ENCODE measurements at regions not wholly inside any gene's neighbourhood (a gene's known extent, or its start where the extent isn't known, plus 50 kb on each side); places are given as distances from the start of the nearest gene placed in this dataset.

- Histone ChIP-seq H3K36me3 (replicated peaks; ENCODE audit: insufficient read depth, low read length) (no peaks in the 10 kb centered on the region), H3K9me2 (replicated peaks; ENCODE audit: insufficient read depth, low read length) (no peaks in the 10 kb centered on the region), H3K79me2 (ENCODE audit: low read length) (no peaks in the 10 kb centered on the region), H3K27ac (ENCODE audit: low read length) (no peak overlapping the region), H3K9ac (ENCODE audit: low read length) (no peak overlapping the region), H3K4me1 (ENCODE audit: low read length) (no peaks in the 10 kb centered on the region), H3K27me3 (replicated peaks; ENCODE audit: insufficient read depth, low read length) (no peaks in the 10 kb centered on the region), H3F3A (ENCODE audit: insufficient read depth, low read length) (no peaks in the 10 kb centered on the region), H3K9me3 (replicated peaks; ENCODE audit: insufficient read depth, low read length) (no peaks in the 10 kb centered on the region), H3K4me3 (ENCODE audit: low read length) (no peak overlapping the region), H2AFZ (ENCODE audit: low read length) (no peak overlapping the region), H3K4me2 (ENCODE audit: low read depth, low read length) (no peak overlapping the region), H4K20me1 (ENCODE audit: insufficient read depth, low read length) (no peaks in the 10 kb centered on the region)
- TF ChIP-seq EZH2 (optimal IDR thresholded peaks at IDR 0.05; ENCODE audit: low read depth, low read length) = no peak
- no peak for TF ChIP-seq EZH2phosphoT487 (IDR thresholded peaks at IDR 0.05; ENCODE audit: low read length)
- TF ChIP-seq CTCF (IDR thresholded peaks at IDR 0.05; ENCODE audit: low read length) = no peak
- no peak for DNase-seq
Measured at GRCh38 chr4:66202870-66203269, 532.6 kb upstream of the EPHA5 start.

- Histone ChIP-seq H3F3A (ENCODE audit: insufficient read depth, low read length) (no peaks in the 10 kb centered on the region), H3K36me3 (replicated peaks; ENCODE audit: insufficient read depth, low read length) (no peaks in the 10 kb centered on the region), H3K4me1 (ENCODE audit: low read length) (no peaks in the 10 kb centered on the region), H3K9me2 (replicated peaks; ENCODE audit: insufficient read depth, low read length) (no peaks in the 10 kb centered on the region), H2AFZ (ENCODE audit: low read length) (no peak overlapping the region), H3K9me3 (replicated peaks; ENCODE audit: insufficient read depth, low read length) (no peaks in the 10 kb centered on the region), H3K79me2 (ENCODE audit: low read length) (no peaks in the 10 kb centered on the region), H3K27me3 (replicated peaks; ENCODE audit: insufficient read depth, low read length) (no peaks in the 10 kb centered on the region), H3K27ac (ENCODE audit: low read length) (no peak overlapping the region), H3K4me3 (ENCODE audit: low read length) (no peak overlapping the region), H3K4me2 (ENCODE audit: low read depth, low read length) (no peak overlapping the region), H4K20me1 (ENCODE audit: insufficient read depth, low read length) (no peaks in the 10 kb centered on the region), H3K9ac (ENCODE audit: low read length) (no peak overlapping the region)
- no peak for DNase-seq
- TF ChIP-seq CTCF (IDR thresholded peaks at IDR 0.05; ENCODE audit: low read length) (no peak), EZH2 (optimal IDR thresholded peaks at IDR 0.05; ENCODE audit: low read depth, low read length) (no peak), EZH2phosphoT487 (IDR thresholded peaks at IDR 0.05; ENCODE audit: low read length) (no peak)
Measured at GRCh38 chr4:66197451-66197850, 527.2 kb upstream of the EPHA5 start.

- Histone ChIP-seq H4K20me1 (ENCODE audit: insufficient read depth, low read length) (no peaks in the 10 kb centered on the region), H3K27ac (ENCODE audit: low read length) (no peak overlapping the region), H3K36me3 (replicated peaks; ENCODE audit: insufficient read depth, low read length) (no peaks in the 10 kb centered on the region), H3K4me1 (ENCODE audit: low read length) (no peaks in the 10 kb centered on the region), H3K4me2 (ENCODE audit: low read depth, low read length) (no peak overlapping the region), H2AFZ (ENCODE audit: low read length) (no peak overlapping the region), H3F3A (ENCODE audit: insufficient read depth, low read length) (no peaks in the 10 kb centered on the region), H3K9me3 (replicated peaks; ENCODE audit: insufficient read depth, low read length) (no peaks in the 10 kb centered on the region), H3K79me2 (ENCODE audit: low read length) (no peaks in the 10 kb centered on the region), H3K4me3 (ENCODE audit: low read length) (no peak overlapping the region), H3K27me3 (replicated peaks; ENCODE audit: insufficient read depth, low read length) (no peaks in the 10 kb centered on the region), H3K9me2 (replicated peaks; ENCODE audit: insufficient read depth, low read length) (no peaks in the 10 kb centered on the region), H3K9ac (ENCODE audit: low read length) (no peak overlapping the region)
- DNase-seq = no peak
- TF ChIP-seq EZH2 (optimal IDR thresholded peaks at IDR 0.05; ENCODE audit: low read depth, low read length) (no peak), CTCF (IDR thresholded peaks at IDR 0.05; ENCODE audit: low read length) (no peak)
Measured at GRCh38 chr4:66193487-66193886, 523.2 kb upstream of the EPHA5 start.

All from MM.1S (cell line).